OCI-M1 (cell line): ENCODE measurements at regions not wholly inside any gene's neighbourhood (a gene's known extent, or its start where the extent isn't known, plus 50 kb on each side); places are given as distances from the start of the nearest gene placed in this dataset.
"Not testable (repeated sequence)": the region's sequence is repeated elsewhere in the genome, so short reads cannot be mapped to it uniquely, and the experiment has no call there.

Source experiments
- DNase-seq: peaks from one replicate; lab custom pipeline; 2025; lab: John Stamatoyannopoulos, UW

- no peak for DNase-seq
These were observed 50.8 kb upstream of the PRSS1 start for GRCh38 chr7:142698429-142698828.

- no peak for DNase-seq
These were observed 52.0 kb upstream of the PRSS1 start for GRCh38 chr7:142697270-142697669.

- no peak for DNase-seq
These were observed 52.7 kb upstream of the PRSS1 start for GRCh38 chr7:142696456-142697179.

- no peak for DNase-seq
These were observed 55.4 kb upstream of the PRSS1 start for GRCh38 chr7:142693911-142694310.

- DNase-seq: no peak
These were observed 58.6 kb upstream of the PRSS1 start for GRCh38 chr7:142690554-142691182.

GRCh38 chr7:142689439-142690120 lies 59.7 kb upstream of the PRSS1 start:
- DNase-seq: no peak

GRCh38 chr7:142685877-142686508 lies 63.3 kb upstream of the PRSS1 start:
- DNase-seq: no peak

GRCh38 chr7:142681314-142682092 lies 67.8 kb upstream of the PRSS1 start:
- no peak for DNase-seq

GRCh38 chr7:142671506-142671905 lies 77.8 kb upstream of the PRSS1 start:
- DNase-seq: no peak

GRCh38 chr7:142670511-142670910 lies 78.8 kb upstream of the PRSS1 start:
- DNase-seq: no peak

GRCh38 chr7:142669074-142669654 lies 80.1 kb upstream of the PRSS1 start:
- peak; percentile 19 for DNase-seq

- no peak for DNase-seq
These were observed 80.8 kb upstream of the PRSS1 start for GRCh38 chr7:142668495-142668894.

- no peak for DNase-seq
These were observed 91.9 kb upstream of the PRSS1 start for GRCh38 chr7:142657376-142657775.

GRCh38 chr7:142654398-142654797 lies 94.9 kb upstream of the PRSS1 start:
- no peak for DNase-seq

- no peak for DNase-seq
These were observed 101.5 kb upstream of the PRSS1 start for GRCh38 chr7:142647749-142648148.

- no peak for DNase-seq
These were observed 102.7 kb upstream of the PRSS1 start for GRCh38 chr7:142646386-142647140.

- DNase-seq: no peak
These were observed 103.5 kb upstream of the PRSS1 start for GRCh38 chr7:142645777-142646176.

GRCh38 chr7:142642316-142642715 lies 107.0 kb upstream of the PRSS1 start:
- DNase-seq: no peak

- not testable (repeated sequence) for DNase-seq
These were observed 108.0 kb upstream of the PRSS1 start for GRCh38 chr7:142641252-142641651.

- no peak for DNase-seq
These were observed 110.7 kb upstream of the PRSS1 start for GRCh38 chr7:142638581-142638980.

GRCh38 chr7:142637240-142637639 lies 112.0 kb upstream of the PRSS1 start:
- DNase-seq: no peak
